ENCODE measurements at regions not wholly inside any gene's neighbourhood (a gene's known extent, or its start where the extent isn't known, plus 50 kb on each side); places are given as distances from the start of the nearest gene placed in this dataset.

DNA sequence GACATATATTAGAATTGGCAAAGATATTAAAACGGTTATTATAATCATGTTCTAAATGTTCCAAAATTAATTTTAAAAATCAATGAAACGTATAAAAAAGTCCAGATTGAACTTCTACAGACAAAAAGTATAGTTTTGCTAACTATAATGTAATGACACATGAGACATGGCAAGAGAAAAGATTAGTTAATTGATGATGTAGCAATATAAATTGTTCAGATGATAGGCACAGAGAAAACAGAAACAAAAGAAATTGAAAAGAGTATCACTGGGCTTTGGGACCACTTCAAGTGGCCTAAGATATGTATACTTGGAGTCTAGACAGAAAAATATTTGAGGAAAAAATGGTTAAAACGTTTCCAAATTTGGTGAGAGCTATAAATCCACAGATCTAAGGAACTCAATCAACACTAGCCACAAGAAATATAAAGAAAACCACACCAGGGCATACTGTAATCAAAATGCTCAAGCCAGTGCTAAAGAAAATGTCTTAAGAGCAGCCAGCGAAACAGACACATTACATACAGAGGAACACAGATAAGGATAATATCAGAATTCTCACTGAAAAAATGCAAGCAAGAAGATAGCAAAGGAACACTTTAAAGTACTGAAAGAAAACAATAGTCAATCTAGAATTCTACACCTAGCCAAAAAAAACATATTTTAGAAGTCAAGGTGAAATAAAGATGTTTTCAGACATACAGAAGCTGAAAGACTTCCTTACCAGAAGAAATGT lies 172.6 kb upstream of the FOXQ1 start:
- Mint-ChIP-seq H3K36me3 (ENCODE audit: unreplicated experiment) (no peaks in the 10 kb centered on the region), H3K27ac (ENCODE audit: unreplicated experiment) (no peak overlapping the region), H3K27me3 (ENCODE audit: unreplicated experiment) (peaks cover 2% of the 10 kb centered on the region)

DNA sequence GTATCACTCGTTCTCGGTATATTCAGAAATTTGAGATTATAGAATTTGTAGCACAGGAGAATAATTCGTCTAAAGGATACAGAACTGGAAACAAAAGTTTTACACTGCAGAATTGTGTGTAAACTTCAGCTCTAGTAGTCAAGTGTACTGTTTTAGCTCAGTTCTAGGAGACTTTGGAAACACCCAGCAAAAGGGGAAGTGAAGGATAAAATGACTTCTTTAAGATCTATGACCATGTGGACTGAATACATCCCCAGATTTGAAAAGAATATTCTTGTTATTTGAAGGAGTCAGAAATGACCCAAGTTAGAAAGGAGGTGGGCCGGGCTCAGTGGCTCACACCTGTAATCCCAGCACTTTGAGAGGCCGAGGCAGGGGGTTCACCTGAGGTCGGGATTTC lies 174.0 kb upstream of the FOXQ1 start:
- TF ChIP-seq, protein P1, sequence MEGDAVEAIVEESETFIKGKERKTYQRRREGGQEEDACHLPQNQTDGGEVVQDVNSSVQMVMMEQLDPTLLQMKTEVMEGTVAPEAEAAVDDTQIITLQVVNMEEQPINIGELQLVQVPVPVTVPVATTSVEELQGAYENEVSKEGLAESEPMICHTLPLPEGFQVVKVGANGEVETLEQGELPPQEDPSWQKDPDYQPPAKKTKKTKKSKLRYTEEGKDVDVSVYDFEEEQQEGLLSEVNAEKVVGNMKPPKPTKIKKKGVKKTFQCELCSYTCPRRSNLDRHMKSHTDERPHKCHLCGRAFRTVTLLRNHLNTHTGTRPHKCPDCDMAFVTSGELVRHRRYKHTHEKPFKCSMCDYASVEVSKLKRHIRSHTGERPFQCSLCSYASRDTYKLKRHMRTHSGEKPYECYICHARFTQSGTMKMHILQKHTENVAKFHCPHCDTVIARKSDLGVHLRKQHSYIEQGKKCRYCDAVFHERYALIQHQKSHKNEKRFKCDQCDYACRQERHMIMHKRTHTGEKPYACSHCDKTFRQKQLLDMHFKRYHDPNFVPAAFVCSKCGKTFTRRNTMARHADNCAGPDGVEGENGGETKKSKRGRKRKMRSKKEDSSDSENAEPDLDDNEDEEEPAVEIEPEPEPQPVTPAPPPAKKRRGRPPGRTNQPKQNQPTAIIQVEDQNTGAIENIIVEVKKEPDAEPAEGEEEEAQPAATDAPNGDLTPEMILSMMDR (IDR thresholded peaks at IDR 0.05), result no peak
- Mint-ChIP-seq H3K36me3 (ENCODE audit: unreplicated experiment) (no peaks in the 10 kb centered on the region), H3K27me3 (ENCODE audit: unreplicated experiment) (peaks cover 5% of the 10 kb centered on the region), H3K9me3 (ENCODE audit: unreplicated experiment) (peaks cover 6% of the 10 kb centered on the region), H3K27ac (ENCODE audit: unreplicated experiment) (no peak overlapping the region), H3K4me3 (ENCODE audit: unreplicated experiment) (no peak overlapping the region), H3K4me1 (ENCODE audit: unreplicated experiment) (no peaks in the 10 kb centered on the region)
- no peak for DNase-seq (ENCODE audit: extremely low spot score, unreplicated experiment)

More for the DNA sequence above, 172.6 kb upstream of the FOXQ1 start:
- H3K4me3 Mint-ChIP-seq (ENCODE audit: unreplicated experiment), result no peak overlapping the region
- DNase-seq (ENCODE audit: extremely low spot score, unreplicated experiment), result no peak
- H3K4me1 Mint-ChIP-seq (ENCODE audit: unreplicated experiment), result no peaks in the 10 kb centered on the region
- TF ChIP-seq, protein P1 (IDR thresholded peaks at IDR 0.05), result no peak
- peaks cover 6% of the 10 kb centered on the region for H3K9me3 Mint-ChIP-seq (ENCODE audit: unreplicated experiment)

DNA sequence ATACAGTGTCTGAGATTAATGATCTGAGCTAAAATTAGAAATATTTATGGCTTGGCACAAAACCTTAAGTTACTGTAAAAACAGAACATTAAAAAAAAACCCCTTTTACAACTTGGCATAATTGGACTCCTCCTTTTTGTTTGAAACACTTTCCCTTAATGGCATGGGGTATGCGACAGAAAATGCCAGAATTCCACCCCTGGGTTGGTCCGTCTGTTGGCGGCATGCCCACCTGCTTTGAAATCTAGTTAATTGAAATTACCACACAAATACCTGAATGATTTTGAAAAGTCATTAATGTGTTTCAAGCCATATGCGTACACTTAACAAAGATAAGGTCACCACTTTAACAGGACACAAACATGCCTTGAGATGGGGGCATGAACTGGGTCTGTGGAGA lies 175.1 kb upstream of the FOXQ1 start:
- H3K27ac Mint-ChIP-seq (ENCODE audit: unreplicated experiment), result no peak overlapping the region
- no peak overlapping the region for H3K4me3 Mint-ChIP-seq (ENCODE audit: unreplicated experiment)
- peak; percentile 42 for DNase-seq (ENCODE audit: extremely low spot score, unreplicated experiment)
- no peaks in the 10 kb centered on the region for H3K4me1 Mint-ChIP-seq (ENCODE audit: unreplicated experiment)
- no peaks in the 10 kb centered on the region for H3K36me3 Mint-ChIP-seq (ENCODE audit: unreplicated experiment)
- peaks cover 5% of the 10 kb centered on the region for H3K27me3 Mint-ChIP-seq (ENCODE audit: unreplicated experiment)
- H3K9me3 Mint-ChIP-seq (ENCODE audit: unreplicated experiment), result peaks cover 6% of the 10 kb centered on the region
- TF ChIP-seq, protein P1 (IDR thresholded peaks at IDR 0.05), result no peak

DNA sequence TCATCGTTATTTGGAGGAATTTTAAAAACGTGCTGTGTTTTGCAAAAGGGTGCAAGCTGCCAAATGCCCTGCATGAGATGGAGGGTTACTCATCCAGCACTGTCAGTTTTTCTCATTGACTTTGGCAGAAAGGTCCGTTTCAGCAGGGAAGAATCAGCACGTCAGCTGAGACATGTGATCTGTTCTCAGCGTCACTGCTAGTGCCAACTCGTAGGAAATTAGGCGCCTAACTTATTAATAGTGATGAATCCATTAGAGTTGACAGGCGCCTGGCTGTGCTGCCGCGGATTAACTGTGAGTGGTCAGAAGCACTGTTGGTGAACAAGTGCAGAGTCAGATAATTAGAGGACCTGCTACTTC lies 175.5 kb upstream of the FOXQ1 start:
- DNase-seq (ENCODE audit: extremely low spot score, unreplicated experiment), result no peak
- Mint-ChIP-seq H3K4me3 (ENCODE audit: unreplicated experiment) (no peak overlapping the region), H3K27me3 (ENCODE audit: unreplicated experiment) (peaks cover 5% of the 10 kb centered on the region), H3K27ac (ENCODE audit: unreplicated experiment) (no peak overlapping the region), H3K4me1 (ENCODE audit: unreplicated experiment) (peaks cover 2% of the 10 kb centered on the region), H3K36me3 (ENCODE audit: unreplicated experiment) (no peaks in the 10 kb centered on the region), H3K9me3 (ENCODE audit: unreplicated experiment) (peaks cover 6% of the 10 kb centered on the region)
- TF ChIP-seq, protein P1 (IDR thresholded peaks at IDR 0.05), result no peak

DNA sequence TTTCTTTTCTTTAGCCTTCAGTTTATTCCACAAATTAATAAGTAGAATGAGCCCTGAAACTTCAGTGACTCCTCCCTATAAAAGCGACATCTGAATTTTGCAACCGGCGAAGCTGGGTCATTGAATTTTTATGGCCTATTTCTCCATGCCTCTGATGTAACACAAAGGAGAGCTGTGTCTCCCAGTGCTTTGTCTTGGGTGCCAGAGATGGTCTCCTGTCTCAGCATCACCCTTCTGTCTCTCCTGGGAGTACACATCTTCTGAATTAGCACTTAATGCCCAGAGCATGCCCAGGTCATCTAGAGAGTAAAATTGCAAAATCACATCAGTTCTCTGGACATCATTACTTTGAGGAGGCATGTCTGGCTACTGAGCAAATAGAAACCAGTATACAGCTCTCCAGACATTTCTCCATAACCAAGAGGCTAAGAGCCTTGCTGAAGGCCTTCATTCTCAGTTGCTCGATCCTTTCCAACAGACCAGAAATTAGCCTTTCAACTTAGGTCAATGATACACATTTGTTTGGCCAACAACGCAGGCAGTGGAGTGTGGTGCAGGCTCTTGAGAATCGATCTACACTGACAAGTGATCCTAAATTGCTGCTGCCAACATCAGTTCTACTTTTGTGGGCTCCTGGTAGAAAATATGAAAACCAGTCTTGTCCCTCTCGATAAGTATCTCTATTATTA lies 176.0 kb upstream of the FOXQ1 start:
- H3K9me3 Mint-ChIP-seq (ENCODE audit: unreplicated experiment), result peaks cover 6% of the 10 kb centered on the region
- no peak for DNase-seq (ENCODE audit: extremely low spot score, unreplicated experiment)
- H3K27me3 Mint-ChIP-seq (ENCODE audit: unreplicated experiment), result peaks cover 5% of the 10 kb centered on the region

More for the DNA sequence above, 176.0 kb upstream of the FOXQ1 start:
- TF ChIP-seq, protein P1 (IDR thresholded peaks at IDR 0.05), result no peak
- H3K36me3 Mint-ChIP-seq (ENCODE audit: unreplicated experiment), result no peaks in the 10 kb centered on the region
- peaks cover 2% of the 10 kb centered on the region for H3K4me1 Mint-ChIP-seq (ENCODE audit: unreplicated experiment)
- H3K4me3 Mint-ChIP-seq (ENCODE audit: unreplicated experiment), result no peak overlapping the region
- H3K27ac Mint-ChIP-seq (ENCODE audit: unreplicated experiment), result no peak overlapping the region

Measured in osteocyte (in vitro differentiated cells).